ENCODE measurements at regions not wholly inside any gene's neighbourhood (a gene's known extent, or its start where the extent isn't known, plus 50 kb on each side); places are given as distances from the start of the nearest gene placed in this dataset.
"Not testable (repeated sequence)": the region's sequence is repeated elsewhere in the genome, so short reads cannot be mapped to it uniquely, and the experiment has no call there.

DNA sequence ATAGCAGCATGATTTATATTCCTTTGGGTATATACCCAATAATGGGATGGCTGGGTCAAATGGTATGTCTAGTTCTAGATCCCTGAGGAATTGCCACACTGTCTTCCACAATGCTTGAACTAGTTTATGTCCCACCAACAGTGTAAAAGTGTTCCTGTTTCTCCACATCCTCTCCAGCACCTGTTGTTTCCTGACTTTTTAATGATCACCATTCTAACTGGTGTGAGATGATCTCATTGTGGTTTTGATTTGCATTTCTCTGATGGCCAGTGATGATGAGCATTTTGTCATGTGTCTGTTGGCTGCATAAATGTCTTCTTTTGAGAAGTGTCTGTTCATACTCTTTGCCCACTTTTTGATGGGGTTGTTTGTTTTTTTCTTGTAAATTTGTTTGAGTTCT, 54.0 kb upstream of the GPR89A start:
- DNase-seq (ENCODE audit: low spot score), result not testable (repeated sequence)

DNA sequence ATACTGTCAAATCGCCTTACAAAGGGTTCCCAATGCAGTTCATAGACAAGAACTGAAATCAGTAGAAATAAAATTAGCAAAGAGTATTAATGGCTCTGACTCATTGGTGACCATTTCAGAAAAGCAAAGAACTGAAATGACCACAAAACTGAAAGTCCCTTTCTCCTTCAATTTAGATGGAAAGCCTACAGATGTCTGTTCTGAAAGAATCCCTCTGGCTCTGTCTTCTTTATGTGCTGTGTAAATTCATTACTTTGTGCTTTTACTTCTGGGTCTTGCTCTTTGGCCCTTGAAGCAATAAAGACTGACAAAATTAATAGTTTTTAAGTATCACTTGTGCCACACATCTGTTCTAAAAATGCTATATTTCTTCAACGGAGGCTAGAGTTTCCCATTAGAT, 62.7 kb upstream of the GPR89A start:
- no peak for DNase-seq (ENCODE audit: low spot score)

DNA sequence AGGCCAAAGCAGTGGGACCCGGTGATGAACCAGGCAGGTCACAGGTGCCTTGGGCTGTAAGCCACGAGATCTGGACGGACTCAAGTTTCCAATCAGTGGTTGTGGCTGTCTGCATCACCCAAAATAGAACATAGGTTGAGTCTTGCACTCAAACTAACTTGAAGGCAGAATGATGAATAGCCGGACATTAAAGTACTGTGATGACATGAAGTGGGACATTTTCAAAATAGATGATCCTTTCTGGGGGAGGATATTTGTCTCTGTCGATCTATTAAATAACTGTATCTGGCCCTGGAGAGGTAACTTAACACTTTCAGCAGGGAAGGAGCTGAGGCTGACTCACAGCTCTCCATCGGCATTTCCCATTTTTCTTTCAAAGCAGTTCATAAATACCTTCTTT, 66.1 kb upstream of the GPR89A start:
- peak; percentile 46 for DNase-seq (ENCODE audit: low spot score)

DNA sequence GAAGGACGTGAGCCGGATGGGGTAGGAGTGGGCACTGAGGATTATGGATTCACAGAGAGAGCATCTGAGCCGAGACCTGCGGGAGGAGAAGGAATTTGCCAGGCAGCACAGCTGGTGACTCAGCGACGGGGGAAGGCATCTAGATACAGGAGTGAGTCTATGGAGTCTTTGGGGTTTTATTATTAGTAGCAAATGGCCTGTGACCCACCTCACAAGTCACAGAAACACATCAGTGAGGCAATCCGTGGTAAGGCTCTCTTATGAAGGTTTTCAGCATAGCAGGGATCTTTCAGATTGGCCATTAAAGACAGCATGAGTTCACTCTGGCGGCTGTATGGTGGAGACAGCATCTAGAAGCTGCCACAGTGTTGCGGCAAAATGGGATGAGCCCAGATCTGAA, 66.5 kb upstream of the GPR89A start:
- peak; percentile 71 for DNase-seq (ENCODE audit: low spot score)

DNA sequence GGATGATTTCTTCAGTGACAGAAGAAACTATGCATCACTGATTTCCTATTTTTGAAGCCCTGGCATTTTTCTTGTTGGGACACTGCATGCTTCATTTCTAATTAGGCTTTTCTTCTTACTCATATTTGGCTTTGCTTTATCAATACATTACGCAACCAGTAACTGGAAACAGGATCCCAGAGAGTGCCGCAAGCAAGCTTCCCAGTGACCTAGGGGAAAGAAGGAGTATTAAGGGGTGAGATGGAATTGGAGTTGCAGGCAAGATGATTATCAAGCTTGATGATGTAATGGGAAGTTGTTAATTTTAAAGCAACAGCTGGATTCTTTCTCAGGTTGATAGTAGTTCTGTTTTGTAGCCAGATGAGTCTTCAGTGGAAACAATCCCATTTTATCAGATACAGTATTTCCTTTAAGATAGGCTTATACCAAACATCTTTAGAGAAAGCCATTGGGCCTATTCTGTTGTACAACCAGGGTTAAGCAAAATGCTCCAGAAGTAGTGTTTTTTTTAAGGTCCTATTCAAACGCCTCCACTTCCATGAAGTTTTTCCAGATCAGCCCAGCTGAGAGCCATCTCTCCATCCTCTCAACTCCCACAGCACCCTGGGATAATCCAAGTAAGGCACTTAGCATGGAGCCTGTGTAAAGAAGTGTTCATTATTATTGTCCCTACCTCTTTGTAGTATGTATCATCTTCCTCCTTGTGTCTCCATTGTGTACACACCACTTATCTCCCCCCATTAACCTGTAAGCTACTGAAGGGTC, 69.5 kb upstream of the GPR89A start:
- not testable (repeated sequence) for DNase-seq (ENCODE audit: low spot score)

DNA sequence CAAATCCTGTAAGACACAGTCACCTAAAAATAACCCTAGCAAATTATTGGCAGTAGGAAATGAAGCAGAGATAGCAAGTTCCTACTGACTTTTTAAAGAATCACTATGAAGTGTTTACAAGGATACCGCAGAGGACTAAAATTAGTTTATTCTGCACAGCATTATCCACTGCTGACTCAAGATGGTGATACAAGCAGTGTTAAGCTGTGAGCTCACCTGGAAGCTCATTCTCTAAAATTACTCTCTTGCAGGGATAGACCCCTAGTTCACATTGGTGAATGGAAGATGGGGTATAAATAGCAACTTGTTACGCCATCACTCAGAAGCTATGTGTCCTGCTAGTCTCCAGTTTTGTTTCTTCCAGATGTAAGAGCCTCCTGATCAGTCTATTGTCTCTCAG, 70.8 kb upstream of the GPR89A start:
- DNase-seq (ENCODE audit: low spot score), result not testable (repeated sequence)

DNA sequence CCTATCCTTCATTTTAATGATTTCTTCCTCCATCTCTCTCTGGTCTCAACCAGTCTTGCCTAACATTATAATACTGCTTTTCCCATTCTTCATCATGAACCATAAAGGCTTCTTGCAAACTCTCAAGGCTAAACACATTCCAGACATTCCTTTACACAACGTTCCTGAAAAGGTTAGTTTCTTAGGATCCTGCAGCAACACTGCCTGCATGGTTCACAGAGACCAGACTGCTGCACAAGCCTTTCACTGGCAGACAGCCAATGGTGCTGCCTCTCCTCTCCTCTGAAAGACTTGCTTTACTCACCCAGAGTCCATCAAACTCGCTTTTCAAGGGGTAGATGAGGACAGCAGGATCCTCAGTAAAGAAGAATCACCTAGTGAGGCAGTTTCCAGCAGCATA, 72.3 kb upstream of the GPR89A start:
- peak; percentile 29 for DNase-seq (ENCODE audit: low spot score)

DNA sequence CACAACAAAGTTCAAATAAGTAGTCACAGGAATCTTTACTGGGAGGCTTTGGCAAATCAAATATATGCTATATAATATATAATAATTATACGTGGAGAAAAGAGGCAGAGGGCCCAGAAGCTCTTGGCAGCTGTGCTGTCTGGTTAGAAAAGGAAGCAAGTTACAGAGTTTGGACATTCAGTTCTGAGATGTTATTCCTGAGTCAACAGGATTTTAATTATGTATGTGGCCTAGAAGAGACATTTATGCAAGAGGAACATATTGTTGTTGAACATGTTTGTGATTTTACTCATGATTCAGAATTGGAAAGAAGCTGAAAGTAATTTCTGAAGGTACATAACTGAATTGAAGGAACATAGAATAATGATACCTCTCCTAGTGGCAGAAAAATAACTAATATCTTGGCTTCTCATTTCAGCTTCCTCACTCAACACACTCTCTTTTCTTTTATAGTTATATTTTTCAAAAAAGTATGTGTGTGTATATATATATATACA, 79.7 kb upstream of the GPR89A start:
- DNase-seq (ENCODE audit: low spot score), result not testable (repeated sequence)

DNA sequence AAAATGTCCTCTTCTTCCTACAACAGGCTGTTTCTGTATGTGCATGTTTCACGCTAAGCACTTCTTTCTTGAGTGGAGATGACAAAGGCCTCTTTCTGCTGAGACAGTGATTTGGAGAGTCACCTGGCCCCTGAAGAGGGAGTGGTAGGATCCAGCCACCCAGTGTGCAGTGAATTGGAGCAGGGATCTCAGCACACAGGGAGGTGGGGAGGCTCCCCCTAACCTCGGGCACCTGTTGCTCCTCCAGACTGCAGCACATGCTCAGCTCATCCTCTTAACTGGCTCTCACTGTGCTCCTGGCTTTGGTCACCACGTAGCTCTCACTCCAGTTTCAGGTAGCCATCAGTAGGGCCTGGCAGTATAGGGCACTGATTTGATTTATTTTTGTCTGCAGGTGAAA, 87.6 kb upstream of the GPR89A start:
- not testable (repeated sequence) for DNase-seq (ENCODE audit: low spot score)

DNA sequence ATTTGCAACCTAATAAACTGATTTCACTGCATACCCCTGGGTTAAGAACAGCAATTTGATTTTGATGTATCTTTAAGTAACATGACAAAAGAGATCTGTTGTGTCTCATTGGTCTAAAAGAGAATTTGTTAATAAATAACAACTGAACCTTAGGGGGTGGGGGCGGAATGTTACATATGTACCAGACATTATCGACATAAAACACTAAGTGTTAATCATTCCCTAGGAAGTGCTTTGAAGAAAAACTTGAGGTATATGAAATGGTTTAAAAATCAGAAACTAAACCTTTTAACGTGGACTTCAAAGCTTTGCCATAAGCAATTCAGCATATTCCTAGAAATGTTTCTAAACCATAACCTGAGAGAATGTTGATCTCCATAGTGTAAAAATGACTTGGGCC, 88.5 kb upstream of the GPR89A start:
- not testable (repeated sequence) for DNase-seq (ENCODE audit: low spot score)

DNA sequence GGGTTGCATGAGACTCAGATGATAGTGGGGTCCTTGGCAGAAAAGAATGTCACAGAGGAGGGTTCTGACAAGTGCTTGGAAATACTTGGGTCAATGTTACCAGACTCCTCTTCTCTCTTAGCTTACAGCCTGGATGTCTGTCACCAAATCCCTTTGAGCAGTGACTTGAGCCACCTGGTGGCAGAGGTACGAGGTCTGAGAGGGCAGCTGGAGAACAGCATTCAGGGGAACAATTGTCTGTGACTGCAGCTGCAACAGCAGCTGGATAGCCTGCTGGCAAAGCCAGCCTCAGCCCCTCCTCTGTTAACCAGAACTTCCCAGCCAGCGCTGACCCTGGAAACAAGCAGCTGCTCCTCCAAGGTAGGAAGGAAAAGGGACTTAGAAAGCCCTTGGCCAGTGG, 87.6 kb upstream of the NBPF20 start:
- not testable (repeated sequence) for DNase-seq (ENCODE audit: low spot score)

DNA sequence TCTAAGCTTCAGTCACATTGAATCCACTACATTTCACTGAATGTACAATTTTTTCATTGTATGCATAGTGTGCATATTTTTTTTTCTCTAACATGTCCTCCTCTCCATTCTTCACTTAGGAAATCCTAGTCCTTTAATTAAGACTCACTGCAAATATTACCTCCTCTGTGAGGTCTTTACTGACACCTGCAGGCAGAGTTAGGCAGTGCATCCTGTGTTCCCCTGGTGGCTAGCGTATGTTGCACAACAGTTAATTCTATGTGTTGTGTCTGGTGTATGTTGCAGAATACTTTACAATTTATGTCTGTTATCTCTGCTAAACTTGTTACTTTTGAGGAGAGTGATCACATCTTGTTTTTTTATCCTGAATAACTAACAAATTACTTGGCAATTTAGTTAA, 82.7 kb upstream of the NBPF20 start:
- not testable (repeated sequence) for DNase-seq (ENCODE audit: low spot score)

DNA sequence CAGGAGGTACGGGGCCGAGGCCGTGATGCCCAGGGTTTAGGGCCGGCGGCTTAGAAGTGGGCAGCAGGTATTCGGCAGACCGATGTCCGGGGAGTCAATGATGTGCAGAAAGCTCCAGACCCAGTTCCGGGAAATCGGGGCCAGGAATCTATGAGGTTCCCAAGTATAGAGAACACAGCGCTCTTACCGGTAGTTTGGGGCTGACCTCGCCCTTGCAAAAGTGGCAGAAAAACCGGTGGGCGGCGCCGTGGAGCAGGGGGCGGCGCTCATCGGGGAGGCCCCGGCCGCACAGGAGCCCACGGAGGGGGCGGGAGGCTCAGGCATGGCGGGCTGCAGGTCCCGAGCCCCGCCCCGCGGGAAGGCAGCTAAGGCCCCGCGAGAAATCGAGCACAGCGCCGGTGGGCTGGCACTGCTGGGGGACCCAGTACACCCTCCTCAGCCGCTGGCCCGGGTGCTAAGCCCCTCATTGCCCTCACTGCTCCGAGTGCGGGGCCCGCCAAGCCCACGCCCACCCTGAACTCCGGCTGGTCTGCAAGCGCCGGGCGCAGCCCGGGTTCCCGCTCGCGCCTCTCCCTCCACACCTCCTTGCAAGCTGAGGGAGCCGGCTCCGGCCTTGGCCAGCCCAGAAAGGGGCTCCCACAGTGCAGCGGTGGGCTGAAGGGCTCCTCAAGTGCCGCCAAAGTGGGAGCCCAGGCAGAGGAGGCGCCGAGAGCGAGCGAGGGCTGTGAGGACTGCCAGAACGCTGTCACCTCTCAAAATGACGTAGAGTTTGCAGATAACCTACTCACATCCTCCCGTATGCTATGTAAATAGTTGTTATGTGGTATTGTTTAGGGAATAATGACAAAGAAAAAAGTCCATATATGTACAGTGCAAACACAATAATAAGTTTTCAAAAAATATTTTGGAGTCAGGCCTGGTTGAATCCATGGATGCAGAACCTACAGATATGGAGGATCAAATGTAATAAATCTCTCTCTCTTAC, 80.6 kb upstream of the NBPF20 start:
- DNase-seq (ENCODE audit: low spot score), result not testable (repeated sequence)

DNA sequence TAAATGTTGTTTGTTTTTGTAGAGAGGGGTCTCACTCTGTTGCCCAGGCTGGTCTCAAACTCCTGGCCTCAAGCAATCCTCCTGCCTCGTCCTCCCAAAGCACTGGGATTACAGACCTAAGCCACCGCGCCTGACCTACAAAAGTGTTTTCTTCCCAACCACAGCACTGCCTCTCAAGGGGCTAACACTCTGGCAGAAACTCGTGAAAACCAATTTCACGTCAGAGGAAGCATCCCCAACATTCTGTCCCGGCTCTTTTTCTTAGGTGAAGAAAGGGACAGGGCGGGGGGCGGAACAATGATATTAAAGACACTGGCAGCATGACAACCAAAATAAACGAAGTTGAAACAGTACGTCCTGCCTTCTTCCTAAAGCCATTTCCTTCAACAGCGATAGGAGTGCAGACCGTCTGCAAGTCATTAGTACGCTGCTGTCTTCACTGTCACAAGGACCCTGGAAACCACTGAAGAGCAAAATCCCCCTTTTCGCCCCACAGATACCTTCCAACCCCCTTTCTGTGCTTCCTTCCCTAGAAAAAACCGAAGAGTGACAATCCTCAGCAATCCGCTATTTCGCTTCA, 79.5 kb upstream of the NBPF20 start:
- DNase-seq (ENCODE audit: low spot score), result not testable (repeated sequence)

DNA sequence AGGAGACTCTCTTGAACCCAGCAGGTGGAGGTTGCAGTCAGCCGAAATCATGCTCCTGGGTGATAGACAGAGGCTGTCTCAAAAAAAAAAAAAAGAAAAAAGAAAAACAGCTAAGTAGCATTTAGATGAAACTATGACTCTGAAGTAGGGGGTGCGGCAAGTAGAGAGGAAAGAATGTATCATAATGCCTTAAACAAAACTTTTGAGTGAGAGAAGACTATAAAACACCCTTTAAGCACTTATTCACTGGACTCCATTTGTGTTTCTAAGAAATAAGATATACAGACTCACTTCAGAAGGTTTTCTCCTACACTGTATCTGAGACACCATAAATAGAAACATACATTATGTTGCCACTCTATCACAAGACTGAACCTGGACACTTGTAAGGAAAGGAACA, 78.9 kb upstream of the NBPF20 start:
- not testable (repeated sequence) for DNase-seq (ENCODE audit: low spot score)

DNA sequence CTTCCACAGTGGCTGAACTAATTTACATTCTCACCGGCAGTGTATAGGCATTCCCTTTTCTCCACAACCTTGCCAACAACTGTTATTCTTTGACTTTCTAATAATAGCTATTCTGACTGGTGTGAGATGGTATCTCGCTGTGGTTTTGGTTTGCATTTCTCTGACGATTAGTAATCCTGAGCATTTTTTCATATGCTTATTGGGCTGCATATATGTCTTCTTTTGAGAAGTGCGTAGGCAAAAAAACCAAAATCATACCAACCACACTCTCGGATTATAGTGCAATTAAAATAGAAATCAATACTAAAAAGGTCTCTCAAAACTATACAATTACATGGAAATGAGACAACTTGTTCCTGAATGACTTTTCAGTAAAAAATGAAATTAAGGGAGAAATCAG, 74.8 kb upstream of the NBPF20 start:
- not testable (repeated sequence) for DNase-seq (ENCODE audit: low spot score)

DNA sequence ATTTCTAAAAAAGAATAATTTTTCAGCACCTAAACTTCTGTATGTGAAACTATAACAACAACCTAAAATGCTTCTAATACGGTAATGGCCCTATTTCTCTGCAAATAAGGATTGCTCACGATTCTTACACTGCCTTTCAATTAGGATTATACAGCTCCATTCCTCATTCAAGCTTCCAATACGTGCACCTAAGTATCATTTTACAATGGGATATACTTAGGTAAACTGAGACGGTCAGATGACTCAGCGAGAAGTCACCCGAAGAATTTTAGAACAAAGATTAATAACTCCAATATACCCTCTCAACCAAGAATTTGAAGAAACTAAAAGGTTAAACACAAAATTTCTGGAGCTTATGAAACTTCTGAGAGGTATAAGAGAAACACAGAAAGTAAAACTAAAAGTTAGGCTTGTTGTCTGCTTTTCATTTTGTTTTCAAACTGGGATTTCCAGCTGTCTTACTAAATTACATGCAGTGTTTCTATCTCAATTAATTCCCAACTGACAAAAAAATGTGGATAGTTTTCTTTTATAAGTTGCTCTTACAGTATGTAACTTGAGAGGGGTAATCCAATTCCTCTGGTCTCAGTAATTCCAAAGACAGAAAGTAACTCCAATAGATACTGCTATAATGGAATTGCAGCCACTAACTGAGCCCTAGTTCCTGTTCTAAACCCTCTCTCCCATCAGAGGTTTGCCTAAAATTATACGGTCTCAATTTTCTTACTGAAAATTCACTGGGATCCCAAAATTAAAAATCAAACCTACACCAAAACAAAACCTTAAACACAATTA, 69.9 kb upstream of the NBPF20 start:
- DNase-seq (ENCODE audit: low spot score), result not testable (repeated sequence)

DNA sequence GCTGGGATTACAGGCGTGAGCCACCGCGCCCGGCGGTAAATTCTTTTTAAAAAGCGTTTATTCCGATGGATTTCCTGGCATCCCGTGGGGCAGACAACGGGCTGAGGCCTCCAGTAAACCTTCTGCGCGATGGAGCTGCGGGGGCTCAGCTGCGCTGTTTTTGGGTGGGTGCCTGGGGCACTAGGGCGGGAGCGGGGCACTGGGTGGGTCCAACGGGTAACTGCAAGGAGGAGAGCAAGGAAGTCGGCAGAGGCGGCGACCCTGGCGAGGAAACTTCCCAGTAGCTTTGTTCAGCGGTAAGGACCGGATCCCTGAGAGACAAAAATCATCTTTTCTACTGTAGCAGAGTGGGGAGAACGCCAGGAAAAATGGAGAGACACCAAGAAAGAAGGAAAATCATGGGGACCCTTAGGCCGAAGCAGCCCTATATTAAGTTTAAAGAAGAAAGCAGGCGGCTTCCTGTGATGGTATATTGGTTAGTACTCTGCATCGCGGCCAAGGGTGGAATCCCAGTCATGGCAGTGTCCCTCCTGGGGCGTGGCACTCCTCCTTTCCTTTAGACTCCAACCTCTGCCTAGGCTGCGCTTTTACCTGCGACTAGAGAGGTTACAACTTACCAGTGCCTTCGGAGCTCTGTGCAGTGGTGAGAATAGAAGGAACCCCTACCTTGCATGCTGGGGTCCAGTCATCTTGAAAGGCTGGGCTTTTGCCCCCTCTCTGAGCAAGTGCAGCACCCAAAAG, 63.0 kb upstream of the NBPF20 start:
- DNase-seq (ENCODE audit: low spot score), result not testable (repeated sequence)

DNA sequence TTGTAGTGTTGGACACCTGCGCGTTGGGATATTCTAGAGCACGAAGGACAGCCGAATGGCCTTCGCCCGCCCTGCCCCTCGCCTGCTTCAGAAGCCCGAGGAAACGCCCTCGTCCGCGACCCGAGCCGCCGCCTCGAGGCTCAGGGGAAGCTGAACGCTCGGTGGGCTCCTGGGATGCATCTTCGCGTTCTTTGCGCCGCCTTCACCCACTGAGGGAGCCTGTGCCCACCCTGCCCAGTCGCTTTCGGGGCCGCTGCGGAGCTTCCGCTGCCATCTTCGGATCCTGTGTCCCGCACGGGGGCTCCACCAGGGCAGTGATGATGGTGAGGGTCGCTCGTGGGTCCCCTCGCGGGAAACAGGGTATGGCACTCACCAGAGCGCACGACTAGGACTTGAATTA, 61.8 kb upstream of the NBPF20 start:
- DNase-seq (ENCODE audit: low spot score), result not testable (repeated sequence)

DNA sequence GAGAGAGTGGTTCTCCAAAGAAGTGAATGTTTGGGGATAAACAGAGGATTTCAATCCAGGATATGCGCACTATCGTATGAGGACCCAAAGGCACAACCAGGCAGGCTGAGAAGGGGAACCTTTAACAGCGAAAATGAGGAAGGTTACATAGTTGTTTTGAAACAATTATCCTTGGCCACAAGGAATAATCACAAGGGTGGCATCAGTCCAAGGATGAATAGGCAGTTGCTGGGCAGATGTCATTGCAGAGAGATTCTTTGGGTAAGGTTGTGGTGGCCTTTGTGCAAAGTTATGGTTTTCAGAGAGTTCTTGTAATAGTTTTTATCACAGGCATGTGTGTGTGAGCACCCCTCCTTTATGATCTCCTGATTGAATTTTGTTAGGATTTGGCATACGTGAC, 58.9 kb upstream of the NBPF20 start:
- not testable (repeated sequence) for DNase-seq (ENCODE audit: low spot score)
